Breast epithelium (tissue), 4 donors: ENCODE measurements at regions not wholly inside any gene's neighbourhood (a gene's known extent, or its start where the extent isn't known, plus 50 kb on each side); places are given as distances from the start of the nearest gene placed in this dataset.

ENCODE experiments used
- DNase-seq, 2 donors: peaks; one replicate each; pipeline ENCODE4 v3.0.0-alpha.2; 2019; ENCODE audit warnings: low spot score in 2 of 2
- H3K27ac ChIP-seq, 2 donors: fragments of 200-600 bp; sonication (generic) in 1 of 2; one replicate each; pipeline ENCODE4 v1.5.1; 2016 to 2019; ENCODE audit warnings: mild to moderate bottlenecking in 1 of 2
- H3K27me3 ChIP-seq, 2 donors: fragments of 200-600 bp; sonication (generic) in 1 of 2; one replicate each; pipeline versions ENCODE4 v1.5.1 to v1.6.0; 2017 to 2019; ENCODE audit warnings: control low read depth in 1 of 2, mild to moderate bottlenecking in 1 of 2
- H3K36me3 ChIP-seq: fragments of 200-600 bp; one replicate; pipeline ENCODE4 v1.5.1; 2019
- H3K4me1 ChIP-seq, 2 donors: fragments of 200-600 bp; sonication (generic); one replicate each; pipeline ENCODE4 v1.5.1; 2016 to 2019; ENCODE audit warnings: control low read depth in 1 of 2
- H3K4me3 ChIP-seq, 3 donors: fragments of 200-600 bp; sonication (generic); 1 replicate in 2 of 3; 2 replicates in 1 of 3; pipeline ENCODE4 v1.5.1; 2016 to 2019; ENCODE audit warnings: mild to moderate bottlenecking in 3 of 3, moderate library complexity in 2 of 3
- H3K9me3 ChIP-seq, 2 donors: fragments of 200-600 bp; sonication (generic) in 1 of 2; one replicate each; pipeline ENCODE4 v1.5.1; 2016 to 2019; ENCODE audit warnings: control low read depth in 1 of 2
- POLR2A ChIP-seq: fragments of 450-650 bp; IDR thresholded peaks from one replicate; pipeline ENCODE4 v1.6.1; 2016; ENCODE audit warnings: antibody characterized with exemption, mild to moderate bottlenecking, moderate library complexity
- POLR2AphosphoS5 ChIP-seq, 3 donors: sonication (generic); formaldehyde crosslinking; IDR thresholded peaks; one replicate each; pipeline ENCODE4 v1.6.1; 2017; ENCODE audit warnings: antibody characterized with exemption in 3 of 3
- intact Hi-C: fragments of 100-400 bp; cut with DNase I; formaldehyde crosslinking; loops from one replicate; pipeline ENCODE4 v1.15.1; 2023; ENCODE audit warnings: low total_unique reads
- TF ChIP-seq, protein P1 (sequence below), 3 donors: fragments of 450-650 bp; IDR thresholded peaks; one replicate each; pipeline ENCODE4 v1.5.1; 2016 to 2017; ENCODE audit warnings: antibody characterized with exemption in 3 of 3, mild to moderate bottlenecking in 3 of 3, moderate library complexity in 3 of 3

- no peak for TF ChIP-seq POLR2AphosphoS5 (IDR thresholded peaks at IDR 0.05)
- no peak for TF ChIP-seq POLR2A
- TF ChIP-seq, protein P1, sequence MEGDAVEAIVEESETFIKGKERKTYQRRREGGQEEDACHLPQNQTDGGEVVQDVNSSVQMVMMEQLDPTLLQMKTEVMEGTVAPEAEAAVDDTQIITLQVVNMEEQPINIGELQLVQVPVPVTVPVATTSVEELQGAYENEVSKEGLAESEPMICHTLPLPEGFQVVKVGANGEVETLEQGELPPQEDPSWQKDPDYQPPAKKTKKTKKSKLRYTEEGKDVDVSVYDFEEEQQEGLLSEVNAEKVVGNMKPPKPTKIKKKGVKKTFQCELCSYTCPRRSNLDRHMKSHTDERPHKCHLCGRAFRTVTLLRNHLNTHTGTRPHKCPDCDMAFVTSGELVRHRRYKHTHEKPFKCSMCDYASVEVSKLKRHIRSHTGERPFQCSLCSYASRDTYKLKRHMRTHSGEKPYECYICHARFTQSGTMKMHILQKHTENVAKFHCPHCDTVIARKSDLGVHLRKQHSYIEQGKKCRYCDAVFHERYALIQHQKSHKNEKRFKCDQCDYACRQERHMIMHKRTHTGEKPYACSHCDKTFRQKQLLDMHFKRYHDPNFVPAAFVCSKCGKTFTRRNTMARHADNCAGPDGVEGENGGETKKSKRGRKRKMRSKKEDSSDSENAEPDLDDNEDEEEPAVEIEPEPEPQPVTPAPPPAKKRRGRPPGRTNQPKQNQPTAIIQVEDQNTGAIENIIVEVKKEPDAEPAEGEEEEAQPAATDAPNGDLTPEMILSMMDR (IDR thresholded peaks at IDR 0.05), result no peak
- H3K27ac ChIP-seq, result no peak overlapping the region
- no peaks in the 10 kb centered on the region for H3K36me3 ChIP-seq
- no peak for DNase-seq
- H3K9me3 ChIP-seq, result no peaks in the 10 kb centered on the region
- H3K27me3 ChIP-seq, result no peaks in the 10 kb centered on the region
- intact Hi-C loops, result no loop called here
- no peaks in the 10 kb centered on the region for H3K4me1 ChIP-seq
- no peak overlapping the region for H3K4me3 ChIP-seq
Measured at GRCh38 chr10:65367706-65368105, 1558.1 kb upstream of the LRRTM3 start.

- Histone ChIP-seq H3K36me3 (no peaks in the 10 kb centered on the region), H3K4me1 (no peaks in the 10 kb centered on the region), H3K27me3 (no peaks in the 10 kb centered on the region), H3K4me3 (no peak overlapping the region), H3K27ac (no peak overlapping the region), H3K9me3 (no peaks in the 10 kb centered on the region)
- DNase-seq, result no peak
- TF ChIP-seq POLR2AphosphoS5 (IDR thresholded peaks at IDR 0.05), result no peak
- TF ChIP-seq, protein P1 (IDR thresholded peaks at IDR 0.05), result no peak
- no peak for TF ChIP-seq POLR2A
- intact Hi-C loops, result no loop called here
Measured at GRCh38 chr10:65375528-65375927, 1550.3 kb upstream of the LRRTM3 start.

DNA sequence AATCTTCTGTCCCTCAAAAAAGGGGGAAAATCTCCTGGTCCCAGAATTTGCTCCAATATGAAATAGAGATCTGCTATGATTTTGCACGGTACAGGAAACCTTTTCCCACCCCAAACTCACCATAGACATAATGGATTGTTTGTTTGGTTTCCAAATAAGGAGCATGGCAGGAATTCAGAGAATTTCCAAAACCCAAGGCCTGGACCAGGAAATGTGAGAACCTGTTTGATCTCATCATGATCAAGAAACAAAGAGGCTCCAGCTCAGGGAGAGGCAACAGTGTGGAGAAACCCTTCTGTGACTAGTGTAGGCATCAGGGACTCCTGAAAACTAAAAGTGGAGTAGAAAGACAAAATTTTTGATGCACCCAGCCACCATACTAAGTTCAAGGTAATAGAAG, 1548.1 kb upstream of the LRRTM3 start:
- H3K27me3 ChIP-seq, result no peaks in the 10 kb centered on the region
- H3K4me1 ChIP-seq, result no peaks in the 10 kb centered on the region
- no peaks in the 10 kb centered on the region for H3K9me3 ChIP-seq
- no peaks in the 10 kb centered on the region for H3K36me3 ChIP-seq
- no peak for TF ChIP-seq POLR2A
- DNase-seq, result no peak
- intact Hi-C loops, result no loop called here
- no peak overlapping the region for H3K4me3 ChIP-seq
- no peak overlapping the region for H3K27ac ChIP-seq

DNA sequence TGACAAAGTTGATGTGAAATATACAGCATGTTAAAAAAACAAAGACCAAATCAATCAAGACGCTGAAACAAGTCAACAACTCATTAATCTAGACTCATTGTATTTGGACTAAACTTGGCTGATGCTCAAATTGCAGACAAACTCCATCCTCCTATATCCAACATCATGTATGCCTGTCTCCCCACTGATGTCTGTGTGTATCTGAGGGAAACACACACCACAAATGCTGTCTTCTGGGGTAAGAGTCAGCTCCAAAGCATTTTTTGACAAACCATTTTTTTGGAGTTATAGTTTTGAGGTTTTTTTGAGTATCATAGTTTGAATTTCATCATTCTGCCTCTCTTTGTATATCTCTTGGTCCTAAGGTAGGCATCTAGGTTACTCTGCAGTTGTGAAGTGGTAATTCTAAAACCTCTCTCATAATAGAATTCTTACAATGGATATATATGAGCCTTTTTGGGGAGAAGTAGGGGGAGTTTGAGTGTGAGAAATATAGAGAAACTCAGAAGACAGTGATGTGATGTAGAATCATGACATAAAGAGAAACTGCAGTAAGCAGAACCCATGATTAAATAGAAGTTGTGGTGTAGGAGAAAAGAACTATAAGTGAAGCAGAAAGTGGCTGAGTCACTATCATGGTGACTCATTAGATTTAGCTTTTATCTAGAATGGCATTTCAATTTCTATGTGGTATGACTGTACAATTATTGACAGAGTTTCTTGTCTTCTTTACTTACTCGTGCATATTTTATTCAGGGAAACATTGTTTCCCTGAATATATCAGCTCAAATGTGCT, 1531.1 kb upstream of the LRRTM3 start:
- no peaks in the 10 kb centered on the region for H3K4me1 ChIP-seq

GRCh38 chr10:65395631-65396030, 1530.2 kb upstream of the LRRTM3 start:
- intact Hi-C loops, result no loop called here
- no peaks in the 10 kb centered on the region for H3K36me3 ChIP-seq
- H3K27ac ChIP-seq, result no peak overlapping the region
- no peaks in the 10 kb centered on the region for H3K27me3 ChIP-seq
- H3K9me3 ChIP-seq, result no peaks in the 10 kb centered on the region
- TF ChIP-seq POLR2A (no peak), POLR2AphosphoS5 (IDR thresholded peaks at IDR 0.05) (no peak)
- TF ChIP-seq, protein P1 (IDR thresholded peaks at IDR 0.05), result no peak
- no peak overlapping the region for H3K4me3 ChIP-seq
- H3K4me1 ChIP-seq, result no peaks in the 10 kb centered on the region
- no peak for DNase-seq

More for the DNA sequence above, 1531.1 kb upstream of the LRRTM3 start:
- H3K36me3 ChIP-seq, result no peaks in the 10 kb centered on the region
- no peaks in the 10 kb centered on the region for H3K9me3 ChIP-seq
- H3K27me3 ChIP-seq, result no peaks in the 10 kb centered on the region
- no peak for DNase-seq
- H3K4me3 ChIP-seq, result no peak overlapping the region
- TF ChIP-seq POLR2A (no peak), POLR2AphosphoS5 (IDR thresholded peaks at IDR 0.05) (no peak)
- TF ChIP-seq, protein P1 (IDR thresholded peaks at IDR 0.05), result no peak
- no peak overlapping the region for H3K27ac ChIP-seq
- intact Hi-C loops, result no loop called here
